ENCODE measurements at regions not wholly inside any gene's neighbourhood (a gene's known extent, or its start where the extent isn't known, plus 50 kb on each side); places are given as distances from the start of the nearest gene placed in this dataset.
A peak's percentile ranks its signal among the peaks of the same experiment; 100 is the strongest.
"Not testable (repeated sequence)": the region's sequence is repeated elsewhere in the genome, so short reads cannot be mapped to it uniquely, and the experiment has no call there.

DNA sequence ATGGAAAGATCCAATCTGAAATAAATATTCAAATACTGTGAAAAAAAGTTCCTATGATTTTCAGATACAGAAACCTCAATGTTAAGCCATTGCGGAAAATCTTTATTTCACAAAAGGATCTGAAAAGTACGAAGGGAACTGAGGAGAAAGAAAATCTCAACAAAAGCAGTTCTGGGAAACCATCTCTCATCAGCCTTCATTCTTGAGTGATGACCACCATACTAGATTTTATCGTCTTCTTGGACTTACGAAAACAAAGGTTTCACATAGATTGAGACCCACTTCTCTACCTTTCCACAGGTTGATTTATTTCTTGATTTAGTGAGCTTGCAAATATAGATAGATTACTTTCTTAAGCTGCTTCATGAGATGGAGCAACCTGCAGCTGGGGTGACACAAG is 293.4 kb upstream of the LYZL1 start:
- no peak for FAIRE-seq

DNA sequence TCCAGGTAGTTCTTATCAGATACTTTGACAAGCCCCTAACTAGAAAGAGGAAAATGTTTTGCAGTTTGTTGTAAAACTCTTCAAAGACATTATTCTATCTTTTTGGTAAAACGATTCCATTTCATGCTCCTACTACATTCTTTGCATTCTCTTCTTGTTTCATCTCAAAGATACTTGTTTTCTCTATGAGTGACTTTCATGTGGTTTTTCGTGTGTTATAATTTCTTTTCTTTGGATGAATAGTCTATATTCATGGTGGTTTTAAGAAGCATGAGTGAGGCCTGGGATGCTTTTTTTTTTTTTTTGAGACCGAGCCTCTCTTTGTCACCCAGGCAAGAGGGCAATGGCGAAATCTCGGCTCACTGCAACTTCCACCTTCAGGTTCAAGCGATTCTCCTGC is 292.5 kb upstream of the LYZL1 start:
- no peak for FAIRE-seq

GRCh38 chr10:28996947-28997551 is 291.8 kb upstream of the LYZL1 start:
- peak; percentile 45 for FAIRE-seq

DNA sequence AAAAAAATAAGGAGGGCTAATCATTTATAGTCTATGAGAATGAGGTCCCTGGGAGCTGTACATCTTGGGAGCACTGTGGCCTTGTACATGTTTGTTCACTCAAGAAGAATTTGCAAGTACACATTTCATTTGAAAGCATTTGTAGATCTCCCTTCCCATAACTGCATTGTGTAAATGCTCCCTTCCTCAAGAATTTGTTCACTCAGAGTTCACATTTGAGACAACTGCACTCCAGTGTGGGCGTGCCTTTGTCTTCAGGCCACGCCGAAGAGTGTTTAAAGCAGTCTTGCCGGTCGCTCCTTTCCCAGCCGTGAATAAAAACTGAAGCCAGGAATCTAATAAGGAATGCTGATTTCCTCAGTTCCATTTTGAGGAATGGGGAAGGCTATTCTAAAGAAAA is 291.1 kb upstream of the LYZL1 start:
- FAIRE-seq = no peak

- FAIRE-seq = no peak
Observed at GRCh38 chr10:29001801-29002200, 287.1 kb upstream of the LYZL1 start.

- FAIRE-seq = not testable (repeated sequence)
Observed at GRCh38 chr10:29003014-29003413, 285.9 kb upstream of the LYZL1 start.

DNA sequence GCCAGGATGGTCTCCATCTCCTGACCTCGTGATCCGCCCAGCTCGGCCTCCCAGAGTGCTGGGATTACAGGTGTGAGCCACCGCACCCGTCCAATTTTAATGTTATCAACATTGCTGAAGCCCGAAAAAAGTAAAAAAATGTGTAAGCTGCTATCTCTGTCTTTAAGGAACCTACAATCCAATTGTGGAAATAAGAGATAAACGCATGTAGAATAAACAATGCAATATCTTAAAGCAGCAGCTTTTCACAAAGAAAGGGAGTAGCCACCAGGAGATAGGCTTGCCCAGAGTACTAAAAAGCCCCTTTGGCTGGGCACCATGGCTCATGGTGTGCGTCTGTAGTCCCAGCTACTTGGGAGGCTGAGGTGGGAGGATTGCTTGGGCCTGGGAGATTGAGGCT is 282.9 kb upstream of the LYZL1 start:
- no peak for FAIRE-seq

DNA sequence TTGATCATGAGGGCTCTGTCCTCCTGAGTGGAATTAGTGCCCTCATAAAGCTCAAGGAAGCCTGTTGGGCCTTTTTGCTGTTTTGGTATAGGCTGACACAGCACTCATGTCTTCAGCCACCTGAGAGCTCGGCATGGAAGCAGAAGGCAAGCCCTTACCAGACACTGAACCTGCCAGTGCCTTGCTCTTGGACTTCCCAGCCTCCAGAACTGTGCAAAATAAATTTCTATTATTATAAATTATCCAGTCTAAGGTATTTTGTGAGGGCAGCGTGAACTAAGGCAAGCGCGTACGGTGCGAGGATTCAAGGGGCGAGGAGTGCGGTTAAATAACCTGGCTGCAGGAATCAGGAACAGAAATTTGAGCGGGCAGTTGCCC is 281.5 kb upstream of the LYZL1 start:
- FAIRE-seq = no peak

- no peak for FAIRE-seq
Observed at GRCh38 chr10:29007748-29008610, 280.9 kb upstream of the LYZL1 start.

DNA sequence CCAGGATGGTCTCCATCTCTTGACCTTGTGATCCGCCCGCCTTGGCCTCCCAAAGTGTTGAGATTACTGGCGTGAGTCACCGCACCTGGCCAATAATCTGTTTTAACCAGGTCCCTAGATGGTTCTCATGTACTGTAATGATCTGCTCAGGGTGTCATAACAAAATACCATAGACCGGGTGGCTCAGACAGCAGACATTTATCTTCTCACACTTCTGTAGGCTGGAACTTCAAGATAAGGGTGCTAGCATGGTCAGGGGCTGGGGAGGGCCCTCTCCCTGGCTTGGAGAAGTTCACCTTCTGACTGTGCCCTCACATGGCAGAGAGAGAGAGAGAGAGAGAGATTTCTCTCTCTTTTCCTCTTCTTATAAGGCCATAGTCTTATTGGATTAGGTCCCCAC is 279.4 kb upstream of the LYZL1 start:
- FAIRE-seq = no peak

- FAIRE-seq = no peak
Observed at GRCh38 chr10:29011516-29011915, 277.4 kb upstream of the LYZL1 start.

DNA sequence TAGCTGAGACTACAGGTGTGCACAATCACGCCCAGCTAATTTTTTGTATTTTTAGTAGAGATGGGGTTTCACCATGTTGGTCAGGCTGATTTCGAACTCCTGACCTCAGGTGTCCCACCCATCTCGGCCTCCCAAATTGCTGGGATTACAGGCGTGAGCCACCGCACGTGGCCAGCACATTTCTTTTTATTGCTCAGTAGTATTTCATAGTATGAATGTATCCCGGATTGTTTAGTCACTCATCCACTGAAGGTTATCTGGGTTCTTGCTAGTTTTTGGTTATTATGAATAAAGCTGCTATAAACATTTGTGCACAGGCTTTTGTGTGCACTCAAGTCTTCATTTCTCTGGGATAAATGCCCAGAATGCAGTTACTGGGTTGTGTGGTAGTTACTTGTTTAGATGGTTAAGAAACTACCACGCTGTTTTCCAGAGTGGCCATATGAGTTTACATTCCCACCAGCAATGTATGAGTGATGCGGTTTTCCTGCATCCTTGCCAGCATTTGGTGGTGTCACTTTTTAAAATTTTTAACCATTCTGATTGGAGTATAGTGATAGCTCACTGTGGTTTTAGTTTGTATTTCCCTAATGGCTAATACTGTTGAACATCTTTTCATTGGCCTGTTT is 275.8 kb upstream of the LYZL1 start:
- FAIRE-seq = no peak

DNA sequence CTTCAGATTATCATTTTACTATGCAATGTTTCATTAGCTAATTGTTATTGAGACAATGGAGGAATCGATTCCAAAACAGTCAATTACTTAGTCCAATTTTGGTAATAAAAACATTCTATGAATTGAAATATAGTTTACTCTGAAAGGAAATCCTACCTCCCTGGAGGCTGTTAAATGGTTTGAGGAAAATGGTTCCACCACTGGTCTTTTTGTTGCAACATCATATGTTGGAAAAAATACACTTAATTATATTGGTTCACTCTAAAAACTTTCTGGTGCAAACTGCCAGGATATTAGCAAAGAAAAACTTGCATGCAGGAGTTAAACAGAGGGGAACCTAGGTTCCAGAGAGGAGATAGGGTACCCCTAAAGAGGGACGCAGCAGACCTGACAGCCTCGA is 267.3 kb upstream of the LYZL1 start:
- FAIRE-seq = no peak

GRCh38 chr10:29022513-29022912 is 266.4 kb upstream of the LYZL1 start:
- no peak for FAIRE-seq

GRCh38 chr10:29023678-29024077 is 265.2 kb upstream of the LYZL1 start:
- FAIRE-seq = no peak

GRCh38 chr10:29026065-29026797 is 262.6 kb upstream of the LYZL1 start:
- no peak for FAIRE-seq

DNA sequence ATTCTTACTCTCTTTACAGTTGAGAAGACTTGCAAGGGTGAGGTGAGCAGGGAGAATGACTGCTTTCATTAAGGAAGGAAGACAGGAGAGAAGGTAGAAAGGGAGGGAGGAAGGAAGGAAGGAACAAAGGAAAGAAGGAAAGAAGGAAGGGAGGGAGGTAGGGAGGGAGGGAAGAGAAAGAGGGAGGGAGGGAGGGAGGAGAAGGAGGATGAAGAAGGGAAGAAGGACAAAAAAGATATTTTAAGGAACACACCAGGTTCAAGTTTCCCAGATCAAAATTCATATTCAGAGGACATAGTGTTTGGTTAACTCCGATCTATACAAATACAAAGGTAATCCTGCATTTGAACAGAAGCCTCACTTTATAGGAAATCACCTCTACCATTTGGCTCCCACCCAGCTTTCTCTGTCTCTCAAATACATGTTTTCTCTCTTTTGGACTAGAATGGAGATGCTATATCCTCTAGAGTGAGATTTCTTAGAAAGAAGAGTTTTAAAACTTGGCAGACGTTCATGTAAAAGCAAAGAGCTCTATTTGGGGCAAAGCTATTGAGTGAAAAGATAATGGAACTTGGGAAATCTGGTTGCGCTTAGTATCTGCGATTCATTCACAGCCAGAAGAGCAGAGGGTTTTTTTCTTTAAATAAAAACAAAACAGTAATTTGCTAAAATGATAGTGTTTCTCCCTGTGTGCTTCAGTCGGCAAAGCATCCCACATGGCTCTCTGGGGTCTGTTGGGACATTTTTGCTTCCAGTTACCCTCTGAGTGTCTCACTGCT is 261.9 kb upstream of the LYZL1 start:
- no peak for FAIRE-seq

GRCh38 chr10:29028486-29028885 is 260.4 kb upstream of the LYZL1 start:
- FAIRE-seq = no peak

DNA sequence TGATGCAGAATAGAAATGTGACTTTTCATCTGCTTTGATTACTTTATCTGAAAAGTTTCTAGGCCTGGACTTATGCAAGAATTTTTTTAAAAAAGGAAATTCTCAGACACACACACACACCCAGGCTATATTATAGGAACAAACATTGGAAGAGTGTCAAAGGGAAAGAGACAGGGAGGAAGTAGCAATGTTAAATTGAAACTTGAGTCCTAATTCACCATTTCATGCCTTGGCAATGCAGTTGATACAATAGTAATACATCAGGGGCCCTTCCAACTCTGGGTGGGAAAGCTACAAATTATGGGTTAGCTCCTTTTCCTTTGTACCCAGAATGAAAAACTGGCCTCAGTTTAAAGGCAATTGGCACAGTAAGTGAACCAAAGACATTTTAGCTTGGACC is 258.0 kb upstream of the LYZL1 start:
- FAIRE-seq = no peak

GRCh38 chr10:29032169-29032568 is 256.7 kb upstream of the LYZL1 start:
- FAIRE-seq = no peak

- FAIRE-seq = no peak
Observed at GRCh38 chr10:29033311-29033940, 255.4 kb upstream of the LYZL1 start.

DNA sequence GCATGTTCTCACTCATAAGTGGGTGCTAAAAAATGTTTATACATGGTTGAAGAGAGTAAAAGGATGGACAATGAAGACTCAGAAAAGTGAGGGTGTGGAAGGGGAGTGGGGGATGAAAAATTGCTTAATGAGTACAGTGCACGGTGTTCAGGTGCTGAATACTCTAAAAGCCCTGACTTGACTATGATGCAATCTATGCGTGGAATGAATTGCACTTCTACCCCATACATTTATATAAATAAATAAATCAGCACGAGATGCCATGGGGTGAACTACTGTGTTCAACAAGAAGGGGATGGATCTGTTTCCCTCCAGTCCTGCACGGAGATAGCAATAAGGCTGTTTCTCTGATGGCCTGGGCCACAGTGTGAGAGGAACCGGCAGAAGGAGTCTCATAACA is 254.3 kb upstream of the LYZL1 start:
- FAIRE-seq = no peak

All from islet of Langerhans (tissue), 1 donor.